ENCODE measurements at regions not wholly inside any gene's neighbourhood (a gene's known extent, or its start where the extent isn't known, plus 50 kb on each side); places are given as distances from the start of the nearest gene placed in this dataset.

GRCh38 chr1:37393173-37394120 is 80.9 kb upstream of the ZC3H12A start:
- no peak for DNase-seq

DNA sequence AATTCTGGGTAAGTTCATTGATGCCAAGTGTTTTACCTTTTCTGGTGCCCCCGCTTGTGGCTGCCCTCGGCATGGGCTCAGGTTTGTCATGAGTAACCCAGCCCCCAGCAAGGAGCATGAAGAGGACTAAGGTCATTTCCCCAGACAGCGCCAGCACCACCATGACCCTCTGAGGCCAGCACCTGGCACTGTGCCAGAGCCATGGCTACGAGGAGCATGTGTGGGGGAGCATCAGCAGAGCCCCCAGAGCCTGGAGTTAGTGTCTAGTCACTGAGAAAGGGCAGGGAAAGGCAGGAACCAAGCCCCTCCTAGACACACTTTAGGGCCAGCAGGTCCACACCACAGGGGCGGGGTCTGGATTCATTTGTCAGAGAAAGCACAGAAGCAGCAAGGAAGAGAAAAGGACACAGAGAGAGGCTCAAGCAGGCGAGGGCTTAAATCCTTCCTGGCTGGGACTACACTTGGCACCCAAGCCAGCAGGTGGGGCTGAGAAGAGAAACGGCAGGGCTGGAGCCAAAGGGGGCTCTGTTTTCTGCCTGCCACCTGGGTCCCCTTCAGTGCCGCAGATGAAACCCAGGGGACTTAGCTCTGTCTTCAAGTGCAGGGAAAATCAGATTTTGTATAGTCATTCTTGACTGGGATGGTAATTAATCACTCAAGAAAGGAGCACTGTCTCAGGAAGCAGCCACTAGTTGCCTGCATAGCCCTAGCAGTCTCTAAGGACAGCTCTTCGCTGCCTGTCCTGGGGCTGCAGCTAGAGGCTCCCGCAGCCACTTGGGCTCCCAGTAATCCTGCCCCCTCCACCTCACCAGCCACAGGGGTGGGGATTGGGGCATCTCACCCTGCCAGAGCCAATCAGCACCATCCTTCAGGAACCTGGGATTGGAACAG is 79.6 kb upstream of the ZC3H12A start:
- DNase-seq: no peak

DNA sequence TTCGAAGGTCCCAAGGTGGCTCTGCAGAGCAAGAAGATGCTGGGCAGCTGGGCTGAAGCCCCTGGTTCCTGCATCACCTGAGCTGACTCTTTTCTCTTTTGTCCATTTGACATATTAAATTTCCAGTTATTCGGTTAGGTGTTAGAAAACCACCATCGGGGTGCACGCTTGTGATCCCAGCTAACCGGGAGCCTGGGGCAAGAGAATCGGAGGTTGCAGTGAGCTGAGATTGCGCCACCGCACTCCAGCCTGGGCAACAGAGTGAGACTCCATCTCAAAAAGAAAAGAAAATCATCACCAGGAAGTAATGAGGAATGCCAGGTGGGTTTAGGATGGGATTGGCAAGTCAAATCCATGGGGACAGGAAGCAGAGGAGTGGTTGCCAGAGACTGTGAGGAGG is 76.3 kb upstream of the ZC3H12A start:
- DNase-seq: no peak

- DNase-seq: no peak
Observed at GRCh38 chr1:37399205-37399604, 75.2 kb upstream of the ZC3H12A start.

- no peak for DNase-seq
Observed at GRCh38 chr1:37399830-37400464, 74.4 kb upstream of the ZC3H12A start.

GRCh38 chr1:37400466-37401225 is 73.7 kb upstream of the ZC3H12A start:
- no peak for DNase-seq

DNA sequence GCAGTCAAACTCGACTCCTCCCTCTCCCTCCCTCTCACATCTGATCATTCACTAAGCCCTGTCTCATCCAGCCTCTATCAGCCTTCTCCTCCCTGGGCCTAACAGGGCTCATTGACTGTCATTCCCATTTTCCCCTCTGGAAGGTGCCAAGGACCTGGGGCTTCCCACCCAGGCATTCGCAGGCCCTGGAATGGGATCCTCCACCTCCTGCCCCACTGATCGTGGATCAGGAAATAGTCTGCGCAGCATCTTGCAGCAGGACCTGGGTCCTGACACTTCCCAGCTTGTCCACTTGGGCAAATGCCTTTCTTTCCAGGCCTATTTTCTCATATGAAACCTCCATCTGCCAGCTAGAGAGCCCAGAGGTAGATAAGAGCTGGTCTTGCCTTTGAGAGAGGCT is 71.2 kb upstream of the ZC3H12A start:
- DNase-seq: no peak

DNA sequence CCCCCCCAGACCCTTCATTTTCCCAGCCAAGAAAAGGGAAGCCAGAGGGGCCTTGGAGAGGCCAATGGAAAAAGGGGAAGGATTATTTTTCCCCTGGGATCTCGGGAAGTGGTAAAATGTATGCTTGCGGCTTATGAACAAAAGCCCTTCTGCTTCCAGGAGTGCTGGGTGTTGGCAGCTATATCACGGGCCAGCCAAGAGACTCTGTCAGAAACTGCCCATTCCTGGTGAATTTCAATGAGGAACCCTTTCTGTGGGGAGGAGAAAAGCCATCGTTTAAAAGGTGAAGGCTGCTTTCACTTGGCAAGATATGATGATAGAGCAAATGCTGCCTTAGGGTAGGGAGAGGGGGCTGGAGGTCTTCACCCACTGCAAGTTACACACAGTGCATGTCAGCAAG is 69.7 kb upstream of the ZC3H12A start:
- DNase-seq: no peak

GRCh38 chr1:37410105-37410504 is 64.3 kb upstream of the ZC3H12A start:
- DNase-seq: no peak

DNA sequence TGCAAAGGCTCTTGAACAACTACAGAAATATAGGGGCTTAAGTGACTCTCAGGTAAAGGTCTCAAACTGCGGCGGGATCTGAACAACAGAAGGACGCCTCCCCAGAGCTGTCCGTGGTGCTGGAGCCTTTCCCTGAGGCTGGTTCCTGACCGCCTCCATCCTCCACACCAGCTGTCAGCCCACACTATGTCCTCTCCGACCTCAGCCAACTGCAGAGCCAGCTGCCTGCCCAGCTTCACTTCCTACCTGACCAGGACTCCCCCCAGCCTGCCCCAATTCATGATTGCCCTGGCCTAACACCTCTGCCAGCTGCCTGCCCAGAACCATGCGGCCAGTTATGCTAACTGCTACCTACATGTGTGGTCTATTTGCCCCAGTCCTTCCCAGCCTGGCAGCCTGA is 63.6 kb upstream of the ZC3H12A start:
- DNase-seq: no peak

- no peak for DNase-seq
Observed at GRCh38 chr1:37415611-37416244, 58.7 kb upstream of the ZC3H12A start.

GRCh38 chr1:37420456-37420855 is 53.9 kb upstream of the ZC3H12A start:
- no peak for DNase-seq

DNA sequence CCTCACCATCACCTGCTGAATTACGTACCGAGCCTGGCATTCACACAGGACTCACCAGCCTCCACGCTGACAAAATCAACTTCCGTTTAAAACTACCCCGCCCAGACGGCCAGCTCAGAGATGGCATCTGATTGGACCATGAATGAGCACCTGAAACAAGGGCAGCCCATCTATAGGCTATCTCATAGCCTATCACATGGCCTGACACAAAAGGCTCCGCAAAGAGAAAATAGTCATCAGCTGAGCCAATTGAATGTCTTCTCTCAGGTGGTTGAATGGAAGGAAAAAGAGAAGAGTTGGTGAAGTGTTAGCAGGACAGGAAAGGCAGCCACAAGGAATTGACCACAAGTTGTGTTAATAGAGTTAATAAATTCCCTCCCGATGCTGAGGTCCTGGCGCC is 50.6 kb upstream of the ZC3H12A start:
- DNase-seq: no peak

DNA sequence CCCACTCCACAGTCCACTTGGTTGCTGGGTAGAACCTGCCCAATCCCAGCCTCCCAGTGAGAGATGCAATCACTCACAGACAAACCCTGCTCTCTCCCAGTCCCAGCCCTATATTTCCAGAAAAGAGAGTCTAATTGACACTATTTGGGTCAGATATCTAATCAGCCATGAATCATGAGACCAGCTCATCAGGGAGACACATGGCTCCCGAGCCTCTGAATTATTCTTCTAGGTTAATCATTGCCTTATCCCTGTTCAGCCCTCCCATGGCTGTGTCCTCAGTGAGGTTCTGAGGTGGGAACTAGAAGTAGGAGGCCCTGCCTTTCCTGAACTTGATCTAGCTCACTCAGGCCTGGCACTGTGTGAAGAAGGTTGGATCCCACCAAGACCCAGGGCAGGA is 49.9 kb upstream of the ZC3H12A start:
- no peak for DNase-seq

All from CD4-positive, alpha-beta T cell treated with Interleukin-1 beta for 1 hour (primary cell).